Activated CD8-positive, alpha-beta memory T cell treated with anti-CD3 and anti-CD28 coated beads, Interleukin-2, amount 50 U/mL, for 48 hours (primary cell): ENCODE measurements at regions not wholly inside any gene's neighbourhood (a gene's known extent, or its start where the extent isn't known, plus 50 kb on each side); places are given as distances from the start of the nearest gene placed in this dataset.

Source experiments
- DNase-seq: peaks from one replicate; pipeline ENCODE4 v3.0.0-alpha.2; 2020

DNA sequence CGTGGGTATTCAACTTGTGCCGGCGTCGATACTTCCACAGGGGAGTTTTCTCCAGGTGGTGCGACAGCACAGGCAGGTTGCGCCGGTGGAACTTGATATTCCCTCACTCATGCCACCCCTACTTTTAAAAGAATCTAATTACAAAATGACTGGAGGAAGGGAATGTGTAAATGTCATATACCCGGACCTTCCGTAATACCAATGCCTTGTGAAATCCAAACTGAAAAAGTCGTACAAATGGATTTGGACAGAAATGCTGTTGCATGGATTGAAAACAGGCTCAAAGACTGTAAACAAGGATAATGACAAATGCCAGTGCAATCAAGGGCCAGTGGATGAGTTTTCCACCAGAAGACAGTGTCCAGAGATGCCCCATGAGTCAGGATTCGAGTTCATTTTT lies 235.3 kb upstream of the USP25 start:
- DNase-seq = no peak

DNA sequence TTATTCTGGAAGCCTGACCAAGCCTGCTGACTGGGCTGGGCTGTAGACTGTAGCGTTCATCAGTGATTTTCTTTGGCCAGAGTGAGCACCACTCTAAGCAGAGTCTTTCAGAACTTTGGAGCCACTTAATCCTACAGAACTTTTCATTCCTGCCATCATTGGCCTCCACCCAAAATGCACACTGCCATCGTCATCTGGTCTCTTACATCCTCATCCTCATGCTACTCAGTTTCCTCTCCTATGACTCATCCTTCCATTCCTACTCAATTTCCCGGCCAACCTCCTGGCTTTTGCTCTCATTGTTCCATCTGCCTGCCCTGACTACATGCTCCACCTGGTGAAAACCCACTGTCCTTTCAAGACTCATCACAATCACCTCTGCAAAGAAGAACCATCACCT lies 233.8 kb upstream of the USP25 start:
- no peak for DNase-seq

DNA sequence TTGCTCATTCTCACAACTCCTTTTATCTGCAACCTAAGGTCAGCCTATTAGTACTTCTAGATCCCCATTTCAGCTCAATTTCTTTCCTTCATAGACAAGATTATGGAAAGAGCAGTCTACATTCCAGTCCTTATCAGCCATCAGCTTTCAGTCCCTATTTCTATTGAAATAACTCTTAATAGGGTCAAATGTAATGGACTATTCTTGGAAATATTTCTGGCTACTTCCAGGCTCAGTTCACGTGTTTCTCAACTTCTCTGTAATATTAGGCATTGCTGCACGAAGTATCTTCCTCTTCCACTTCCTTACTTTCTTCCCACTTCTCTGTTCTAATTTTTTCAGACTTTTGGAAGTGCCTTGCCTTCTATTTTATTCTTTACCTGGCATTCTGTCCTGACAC lies 232.9 kb upstream of the USP25 start:
- DNase-seq = no peak

DNA sequence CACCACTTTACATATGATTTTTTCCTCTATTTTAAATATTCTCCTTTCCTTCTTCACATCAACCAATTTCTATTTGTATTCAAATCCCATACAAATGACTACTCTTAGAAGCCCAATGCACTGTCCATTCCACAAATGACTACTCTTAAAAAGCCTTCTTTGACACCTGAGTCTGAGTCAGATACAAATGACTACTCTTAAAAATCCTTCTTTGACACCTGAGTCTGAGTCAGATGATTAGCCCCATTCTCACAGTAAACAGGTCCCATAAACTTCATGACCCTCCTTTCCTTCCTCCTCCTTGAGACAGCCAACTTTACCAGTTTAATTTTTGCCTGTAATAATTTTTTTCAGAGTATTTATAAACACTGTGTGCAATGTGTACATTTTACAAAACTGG lies 231.3 kb upstream of the USP25 start:
- no peak for DNase-seq

DNA sequence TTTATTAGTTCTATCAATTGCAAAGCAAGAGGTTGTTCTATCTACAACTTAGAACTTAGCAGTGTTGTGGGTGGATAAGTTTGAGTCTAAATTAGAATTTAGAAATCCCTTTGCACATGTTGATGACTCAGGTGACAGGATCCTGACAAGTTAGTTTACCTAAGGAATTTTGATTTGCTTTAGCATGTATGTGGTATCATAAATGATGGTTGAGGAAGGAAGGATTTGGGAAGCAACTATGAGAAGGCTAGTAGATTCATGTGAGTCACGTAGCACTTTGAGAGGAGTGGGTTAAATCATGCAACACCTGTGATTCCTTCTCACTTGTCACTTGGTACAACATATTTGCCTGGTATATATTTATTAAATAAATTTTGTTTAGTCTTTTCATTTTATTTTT lies 223.7 kb upstream of the USP25 start:
- DNase-seq = no peak

DNA sequence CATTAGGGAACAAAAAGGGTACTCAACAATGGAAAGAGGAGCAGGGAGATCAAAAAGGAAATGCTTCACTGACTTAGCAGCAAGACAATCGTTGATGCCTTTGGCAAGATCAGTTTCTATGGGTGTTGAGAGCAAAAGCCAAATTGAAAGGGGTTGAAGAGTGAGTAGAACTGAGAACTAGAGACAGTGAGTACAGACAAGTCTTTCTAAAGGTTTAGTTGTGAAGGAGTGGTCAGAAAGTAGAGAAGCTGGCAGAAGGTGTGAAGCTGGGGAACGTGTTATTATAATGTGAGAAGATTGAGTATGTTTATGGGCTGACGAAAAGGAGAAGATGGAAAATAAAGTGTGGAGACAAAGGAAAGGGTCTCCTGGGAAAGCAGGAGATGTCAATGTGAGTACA lies 221.2 kb upstream of the USP25 start:
- DNase-seq = no peak

DNA sequence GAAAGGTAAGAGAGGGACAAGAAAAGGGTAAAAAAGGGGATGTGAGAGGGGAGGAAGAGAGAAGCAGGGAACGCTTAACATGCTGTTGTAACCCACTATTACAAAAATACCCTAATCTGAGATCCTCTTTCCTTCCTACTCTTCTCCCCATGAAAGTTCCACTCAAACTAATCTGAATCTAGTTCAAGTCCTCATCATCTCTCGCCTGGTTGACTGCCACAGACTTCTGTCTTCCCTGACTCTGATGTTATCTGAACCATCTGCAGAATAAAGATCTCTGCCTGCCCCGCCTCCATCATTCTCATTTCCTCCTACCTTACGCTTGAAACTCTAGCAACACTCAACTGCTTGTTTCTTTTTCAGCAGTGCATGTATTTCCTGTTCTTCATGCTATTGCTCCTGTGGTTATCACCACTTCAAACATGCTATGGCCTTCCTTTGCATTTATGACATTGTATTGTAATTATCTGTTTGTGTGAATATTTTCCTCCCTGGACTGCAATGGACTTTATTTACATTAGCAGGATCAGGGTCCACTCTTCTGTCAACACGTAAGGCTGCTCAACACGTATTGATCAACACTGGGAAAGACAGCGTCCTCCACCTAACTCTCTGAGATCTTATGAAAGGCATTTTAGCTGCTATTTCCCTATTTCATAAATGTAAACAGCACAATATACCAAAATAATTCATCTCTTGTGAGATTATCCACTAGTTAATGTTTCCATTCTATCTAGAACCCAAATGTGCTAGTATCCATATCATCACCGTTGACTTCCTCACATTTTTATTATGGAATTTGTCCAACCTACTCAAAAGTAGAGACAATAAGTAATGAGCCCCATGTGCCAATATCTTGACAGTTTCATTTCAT lies 215.5 kb upstream of the USP25 start:
- peak; percentile 51 for DNase-seq

DNA sequence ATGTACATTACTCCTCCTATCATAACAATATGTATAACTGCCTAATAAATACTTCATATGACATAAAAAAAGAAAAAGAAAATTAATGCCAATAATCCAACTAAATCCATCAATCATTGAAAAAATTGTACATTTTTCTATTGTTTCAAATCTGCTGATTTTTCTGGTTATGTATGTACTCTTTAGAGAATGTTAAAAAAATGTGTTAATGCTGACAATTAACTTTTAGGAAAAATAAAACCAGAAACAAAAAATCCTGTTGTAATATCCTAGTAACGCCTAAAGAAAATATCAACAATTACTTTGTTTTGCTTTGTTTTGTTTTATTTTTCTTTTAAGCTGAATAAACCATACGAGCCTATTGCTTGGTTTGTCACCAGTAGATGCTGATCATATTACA lies 213.9 kb upstream of the USP25 start:
- no peak for DNase-seq

DNA sequence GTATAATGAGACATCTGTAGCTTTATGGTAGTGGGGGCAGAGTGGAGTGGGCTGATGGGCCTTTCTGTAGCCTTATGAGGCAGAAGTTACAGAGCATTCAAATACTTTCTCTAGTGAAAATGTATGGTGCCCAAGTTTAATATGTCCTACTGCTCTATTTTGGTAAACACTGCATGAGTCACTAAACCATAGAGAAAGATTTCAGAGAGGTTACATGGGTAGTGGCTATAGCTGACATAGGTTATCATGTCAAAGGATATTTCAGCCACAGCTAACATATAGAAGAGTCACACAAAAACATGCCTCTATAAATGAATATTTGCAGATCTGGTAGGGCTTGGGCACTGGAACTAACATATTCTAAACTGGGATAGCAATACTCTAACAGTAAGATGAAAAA lies 212.4 kb upstream of the USP25 start:
- no peak for DNase-seq

DNA sequence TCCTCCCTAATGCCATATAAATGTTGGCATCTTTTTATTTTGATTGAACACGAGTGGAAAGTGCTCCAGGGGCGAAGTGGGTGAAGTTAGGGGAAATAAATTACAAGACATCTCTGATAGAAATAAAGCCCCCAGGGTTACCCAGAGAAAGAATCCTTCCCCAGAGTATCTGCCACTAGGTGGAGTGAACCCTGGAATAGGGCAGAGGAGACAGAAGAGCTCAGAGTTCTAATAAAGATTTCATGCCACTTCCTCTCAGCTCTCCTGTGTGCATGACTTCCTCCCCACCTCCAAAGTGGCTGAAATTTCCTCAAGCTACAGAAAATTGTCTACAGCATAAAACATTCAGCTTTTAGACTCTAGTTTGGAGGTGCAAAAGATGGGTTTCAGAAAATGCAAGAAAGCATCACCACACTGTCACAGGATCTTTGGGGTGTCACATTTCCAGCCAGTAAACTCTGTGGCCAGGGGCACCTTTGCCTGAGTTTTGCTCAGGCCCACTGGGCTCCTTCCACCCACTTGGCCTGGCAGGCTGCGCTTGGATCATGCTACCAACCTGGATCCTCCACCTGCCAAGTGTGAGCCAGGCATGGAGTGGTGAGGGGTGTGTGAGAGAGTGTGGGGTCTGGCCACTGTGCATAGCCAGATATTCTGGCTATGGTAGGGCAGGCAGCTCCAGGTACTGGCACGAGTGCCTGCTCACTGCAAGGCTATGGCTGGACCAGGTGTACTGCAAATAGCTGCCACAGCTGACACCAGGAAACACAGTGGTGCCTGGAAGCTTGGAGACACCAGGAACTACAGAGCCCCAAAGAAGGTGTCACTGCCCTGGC lies 208.8 kb upstream of the USP25 start:
- no peak for DNase-seq

DNA sequence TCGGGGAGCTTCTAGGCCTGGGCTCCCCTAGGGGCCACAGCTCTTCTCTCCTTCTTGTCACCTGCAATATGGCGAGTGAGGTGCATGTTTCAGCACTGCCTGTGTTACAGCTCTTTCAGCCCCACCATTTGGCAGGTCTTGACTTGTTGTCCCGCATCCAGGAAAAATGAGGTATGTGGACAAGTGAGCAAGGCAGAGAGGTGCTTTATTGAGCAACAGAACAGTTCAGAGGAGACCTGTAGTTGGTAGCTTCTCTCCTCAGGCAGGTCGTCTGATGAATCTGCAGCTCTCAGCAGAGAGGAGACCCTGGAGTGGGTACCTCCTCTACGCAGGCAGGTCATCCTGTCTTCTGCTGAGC lies 208.2 kb upstream of the USP25 start:
- no peak for DNase-seq

DNA sequence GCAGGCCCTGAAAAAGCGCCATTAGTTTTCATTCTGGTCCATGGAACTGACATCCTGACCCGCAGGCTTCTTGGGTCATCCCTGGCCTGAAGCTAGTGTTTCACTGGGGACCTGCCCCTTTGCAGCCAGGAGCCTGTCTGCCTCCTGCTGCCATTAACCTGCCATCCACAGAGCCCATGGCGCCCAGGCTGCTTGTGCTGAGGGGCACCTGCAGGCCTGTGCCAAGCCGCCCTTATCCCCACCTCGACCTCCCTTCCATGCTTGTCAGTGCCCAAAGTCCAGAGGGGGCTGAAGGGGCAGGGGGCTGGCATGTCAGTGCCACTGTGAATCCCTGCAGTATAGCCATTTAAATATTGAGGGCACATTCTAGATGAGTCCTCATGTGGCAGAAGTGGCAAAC lies 207.6 kb upstream of the USP25 start:
- no peak for DNase-seq

DNA sequence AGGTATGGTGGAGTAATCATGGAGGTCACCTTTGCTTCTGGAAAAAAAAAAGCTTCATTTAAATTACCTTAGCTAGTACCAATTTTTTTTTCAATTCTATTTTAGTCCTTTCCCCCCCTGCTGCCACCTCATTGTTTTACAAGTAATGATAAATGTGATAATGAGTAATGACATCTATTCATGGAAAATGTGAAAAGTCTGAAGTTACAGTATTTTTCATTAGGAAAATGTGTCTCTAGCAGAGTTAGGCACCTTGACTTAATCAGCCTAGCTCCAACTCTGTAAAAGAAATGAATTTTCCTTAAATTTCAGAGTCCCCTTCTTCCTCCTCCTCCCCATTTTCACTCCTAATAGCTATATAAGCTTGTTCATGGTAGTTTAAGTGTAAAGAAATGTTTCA lies 204.9 kb upstream of the USP25 start:
- no peak for DNase-seq

DNA sequence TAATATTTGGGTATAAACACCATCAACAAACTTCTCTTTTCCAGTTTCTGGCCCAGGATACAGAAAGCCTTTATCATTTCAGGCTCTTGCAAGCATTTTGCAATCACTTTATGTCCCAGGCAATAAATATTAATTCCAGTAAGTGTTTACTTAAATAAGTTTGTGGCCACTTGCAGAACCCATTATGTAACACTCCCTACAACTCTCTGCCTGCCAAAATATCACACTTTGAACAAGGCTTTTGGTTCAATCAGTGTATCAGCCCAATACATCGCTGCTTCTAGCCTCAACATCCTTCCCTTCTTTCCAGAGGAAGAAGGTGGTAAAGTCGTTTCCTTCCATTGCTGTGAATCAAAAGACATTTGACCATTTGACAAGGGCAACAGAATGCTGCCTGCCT lies 203.0 kb upstream of the USP25 start:
- no peak for DNase-seq

DNA sequence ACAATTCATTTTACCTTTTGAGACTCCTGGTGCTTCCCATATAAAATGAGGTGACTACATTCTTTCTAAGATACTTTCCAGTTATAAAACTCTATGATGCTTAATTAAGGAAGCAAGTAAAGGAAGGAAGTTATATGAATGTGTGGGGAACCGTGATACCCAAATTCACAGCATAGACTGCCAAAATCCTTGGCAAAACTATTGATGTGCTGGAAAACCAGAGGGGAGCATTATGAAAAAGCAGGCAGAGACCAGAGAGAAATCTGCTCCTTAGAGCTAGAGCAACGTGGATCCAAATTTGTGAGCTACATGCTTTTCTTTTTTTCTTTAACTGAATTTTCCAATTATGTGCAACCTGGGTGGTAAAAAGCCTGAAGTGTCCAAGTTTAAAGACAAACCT lies 201.4 kb upstream of the USP25 start:
- DNase-seq = no peak

DNA sequence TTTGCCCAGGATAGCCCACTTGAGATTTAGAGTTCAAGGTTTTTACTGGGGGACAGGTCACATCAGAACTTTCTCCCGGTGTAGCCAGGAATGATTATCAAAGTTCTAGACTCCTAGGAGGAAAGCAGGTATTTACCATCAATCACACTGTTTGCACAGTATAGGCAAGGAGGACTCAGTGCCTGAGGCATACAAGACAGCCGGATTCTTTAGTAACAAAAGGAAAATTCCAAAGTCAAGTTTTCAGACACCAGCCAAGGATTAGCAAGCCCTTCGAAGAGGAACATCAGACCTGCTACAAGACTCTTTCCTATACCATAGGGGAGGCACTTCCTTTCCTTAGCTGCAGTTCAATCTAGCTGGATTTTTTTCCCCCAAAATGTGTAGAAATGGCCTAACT lies 197.8 kb upstream of the USP25 start:
- no peak for DNase-seq

DNA sequence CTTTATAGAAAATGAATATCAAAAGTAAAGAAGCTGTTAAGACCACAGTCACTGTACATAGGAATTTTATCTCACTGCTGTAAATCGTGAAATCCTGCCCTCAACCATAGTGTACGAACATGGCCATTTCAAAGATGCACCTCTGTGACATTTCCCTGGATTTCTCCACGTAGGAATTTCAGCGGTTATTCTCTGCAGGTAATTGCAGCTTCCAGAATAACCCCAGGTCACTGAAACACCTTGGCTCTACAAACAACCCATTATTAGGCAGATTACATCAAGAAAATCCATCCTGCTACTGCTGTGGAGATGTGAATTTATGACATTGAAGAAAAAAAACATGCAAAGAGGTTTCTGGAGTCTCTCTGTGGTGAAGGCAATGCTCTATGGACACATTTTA lies 196.2 kb upstream of the USP25 start:
- DNase-seq = no peak

DNA sequence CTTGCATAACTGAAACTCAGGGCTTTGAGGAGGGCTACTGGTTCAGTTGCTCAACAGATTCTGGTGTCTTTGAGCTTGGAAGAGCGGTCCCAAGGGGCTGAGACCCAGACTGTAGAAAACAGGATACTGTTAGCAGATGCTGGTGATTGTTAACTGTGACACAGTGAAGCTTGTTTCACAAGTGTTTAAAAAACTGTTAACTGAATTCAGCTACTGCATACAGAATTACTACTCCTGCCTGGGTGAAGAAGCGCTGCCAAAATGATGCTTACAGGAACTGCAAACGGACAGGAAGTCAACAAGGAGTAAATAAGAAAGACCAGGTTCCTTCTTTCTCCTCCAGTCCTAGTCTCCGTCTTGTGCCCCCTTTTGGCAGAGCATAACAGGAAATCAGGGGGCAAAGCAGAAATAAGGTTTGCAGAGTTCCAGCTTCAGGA lies 195.3 kb upstream of the USP25 start:
- no peak for DNase-seq

DNA sequence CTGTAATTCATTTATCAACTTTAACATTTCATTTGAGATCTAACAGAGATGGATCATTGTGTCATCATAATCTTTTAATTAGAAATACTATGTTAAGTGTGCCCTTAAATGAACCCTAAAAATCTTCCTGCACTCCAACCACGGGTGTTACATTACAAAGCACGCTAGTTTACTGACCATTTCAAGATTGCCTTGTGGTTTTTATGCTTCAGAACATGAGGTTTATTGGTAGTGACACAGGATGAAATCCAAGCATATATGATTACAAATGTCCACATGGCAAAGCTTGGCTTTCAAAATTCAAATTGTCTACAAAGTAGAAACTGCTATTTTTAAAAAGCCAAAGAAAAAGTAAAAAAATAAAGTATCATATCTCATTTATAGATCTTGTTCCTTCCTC lies 190.4 kb upstream of the USP25 start:
- no peak for DNase-seq

DNA sequence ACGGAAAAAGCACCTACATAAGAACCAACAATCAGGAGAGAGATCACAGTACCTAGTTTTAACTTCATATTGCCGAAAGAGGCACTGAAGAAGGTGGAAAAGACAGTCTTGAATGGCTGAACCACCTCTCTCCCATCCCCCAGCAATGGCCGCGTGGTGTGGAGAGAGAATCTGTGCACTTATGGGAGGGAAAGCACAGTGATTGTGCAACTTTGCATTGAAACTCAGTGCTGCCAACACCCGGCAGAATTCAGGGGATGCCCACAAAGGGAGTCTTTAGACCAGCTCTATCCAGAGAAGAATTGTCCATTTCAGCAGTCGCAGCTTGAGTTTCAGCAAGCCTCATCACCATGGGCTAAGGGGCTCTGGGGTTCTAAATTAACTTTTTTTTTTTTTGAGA lies 186.3 kb upstream of the USP25 start:
- no peak for DNase-seq

DNA sequence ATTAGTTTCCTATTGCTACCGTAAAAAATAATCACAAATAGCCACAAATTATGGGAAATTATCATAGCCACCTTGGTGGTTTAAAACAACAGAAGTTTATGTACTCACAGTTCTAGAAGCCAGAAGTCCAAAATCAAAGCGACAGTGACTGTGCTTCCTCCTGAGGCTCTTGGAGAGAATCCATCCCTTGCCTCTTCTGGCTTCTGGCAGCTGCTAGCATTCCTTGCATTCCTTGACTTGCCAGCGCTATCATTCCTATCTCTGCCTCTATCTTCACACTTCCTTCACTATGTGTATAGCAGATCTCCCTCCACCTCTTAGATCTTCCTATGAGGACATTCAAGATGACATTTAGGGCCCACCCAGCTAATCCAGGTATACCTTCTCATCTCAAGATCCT lies 180.1 kb upstream of the USP25 start:
- DNase-seq = no peak

DNA sequence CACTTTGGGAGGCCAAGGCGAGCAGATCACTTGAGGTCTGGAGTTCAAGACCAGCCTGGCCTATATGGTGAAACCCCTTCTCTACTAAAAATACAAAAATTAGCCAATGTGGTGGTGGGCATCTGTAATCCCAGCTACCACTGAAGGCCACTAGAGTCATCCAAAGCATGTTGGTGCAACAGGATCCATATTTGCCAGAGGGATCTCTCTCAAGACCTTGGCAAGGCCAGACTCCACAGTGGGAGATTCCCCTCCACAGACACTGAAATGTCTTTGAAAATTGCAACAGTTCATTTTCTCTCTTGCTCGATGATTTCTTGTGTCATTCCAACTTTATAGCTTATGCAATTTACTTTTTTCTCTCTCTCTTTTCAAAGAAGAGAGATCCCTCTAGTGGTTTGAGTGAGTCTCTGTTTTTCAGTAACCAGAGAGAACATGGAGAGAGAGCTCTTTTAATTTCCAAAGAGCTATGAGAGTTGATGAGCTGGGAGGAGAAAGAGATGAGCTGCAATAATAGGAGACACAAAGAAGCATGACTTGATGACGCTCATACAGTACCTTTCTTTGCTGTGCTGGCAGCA lies 176.8 kb upstream of the USP25 start:
- DNase-seq = no peak

DNA sequence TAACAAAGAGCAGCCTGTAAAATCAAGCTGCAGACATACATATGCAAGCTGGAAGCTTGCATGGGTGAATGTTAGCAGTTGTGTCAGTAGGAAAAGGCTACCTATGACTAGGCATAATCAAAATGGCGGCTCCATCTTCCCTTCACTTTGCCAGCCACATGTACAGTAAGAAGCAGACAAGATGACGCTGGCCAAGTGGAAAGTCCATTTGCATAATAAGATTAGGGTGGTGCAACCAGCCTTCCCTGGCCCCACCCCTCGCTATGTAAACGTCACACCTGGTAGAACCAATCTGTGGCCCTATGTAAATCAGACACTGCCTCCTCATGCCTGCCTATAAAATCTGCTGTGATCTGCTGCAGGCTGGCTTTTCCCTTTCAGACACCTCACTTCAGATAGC lies 171.9 kb upstream of the USP25 start:
- DNase-seq = no peak

DNA sequence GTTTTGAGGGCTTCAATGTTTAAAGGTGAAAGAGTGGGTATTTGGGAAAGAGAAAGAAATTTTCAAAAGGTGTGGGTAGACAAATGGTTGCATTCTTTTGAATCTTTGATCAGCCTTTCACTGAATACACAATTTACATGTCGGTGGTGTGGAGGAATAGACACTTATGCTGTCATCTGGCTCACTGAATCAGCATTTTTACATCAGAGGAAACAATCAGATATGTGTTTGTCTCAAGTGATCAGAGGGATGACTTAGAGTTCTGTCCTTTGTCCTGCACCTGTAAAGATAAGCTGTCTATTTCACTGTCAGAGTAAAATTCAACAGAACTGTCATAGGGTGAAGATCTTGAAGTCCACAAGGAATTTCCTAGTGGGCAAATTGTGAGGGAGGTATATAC lies 170.9 kb upstream of the USP25 start:
- DNase-seq = no peak
